ENCODE measurements at regions not wholly inside any gene's neighbourhood (a gene's known extent, or its start where the extent isn't known, plus 50 kb on each side); places are given as distances from the start of the nearest gene placed in this dataset.
A peak's percentile ranks its signal among the peaks of the same experiment; 100 is the strongest.

GRCh38 chr7:57256637-57257375 is 124.6 kb upstream of the ZNF479 start:
- DNase-seq, result no peak

- no peak for DNase-seq
Observed at GRCh38 chr7:57274535-57275283, 142.5 kb upstream of the ZNF479 start.

GRCh38 chr7:57300747-57301146 is 149.2 kb upstream of the ZNF716 start:
- no peak for DNase-seq

- DNase-seq, result peak; percentile 4
Observed at GRCh38 chr7:57305192-57305748, 144.7 kb upstream of the ZNF716 start.

- DNase-seq, result no peak
Observed at GRCh38 chr7:57308631-57309408, 141.2 kb upstream of the ZNF716 start.

- DNase-seq, result no peak
Observed at GRCh38 chr7:57327081-57327480, 122.9 kb upstream of the ZNF716 start.

- DNase-seq, result no peak
Observed at GRCh38 chr7:57328457-57328856, 121.5 kb upstream of the ZNF716 start.

- DNase-seq, result no peak
Observed at GRCh38 chr7:57328963-57329362, 121.0 kb upstream of the ZNF716 start.

- no peak for DNase-seq
Observed at GRCh38 chr7:57339198-57339944, 110.6 kb upstream of the ZNF716 start.

GRCh38 chr7:57342954-57343353 is 107.0 kb upstream of the ZNF716 start:
- DNase-seq, result no peak

- no peak for DNase-seq
Observed at GRCh38 chr7:57343901-57344622, 105.9 kb upstream of the ZNF716 start.

GRCh38 chr7:57344957-57345356 is 105.0 kb upstream of the ZNF716 start:
- no peak for DNase-seq

- DNase-seq, result no peak
Observed at GRCh38 chr7:57348646-57349269, 101.2 kb upstream of the ZNF716 start.

GRCh38 chr7:57354195-57354594 is 95.8 kb upstream of the ZNF716 start:
- DNase-seq, result no peak

GRCh38 chr7:57354679-57355338 is 95.2 kb upstream of the ZNF716 start:
- no peak for DNase-seq

- no peak for DNase-seq
Observed at GRCh38 chr7:57361406-57361805, 88.6 kb upstream of the ZNF716 start.

GRCh38 chr7:57362868-57363267 is 87.1 kb upstream of the ZNF716 start:
- no peak for DNase-seq

GRCh38 chr7:57363321-57363720 is 86.7 kb upstream of the ZNF716 start:
- DNase-seq, result no peak

- no peak for DNase-seq
Observed at GRCh38 chr7:57364933-57365710, 84.9 kb upstream of the ZNF716 start.

- DNase-seq, result no peak
Observed at GRCh38 chr7:57367171-57367570, 82.8 kb upstream of the ZNF716 start.
